Left ventricle myocardium superior (tissue), 1 donor: ENCODE measurements at regions not wholly inside any gene's neighbourhood (a gene's known extent, or its start where the extent isn't known, plus 50 kb on each side); places are given as distances from the start of the nearest gene placed in this dataset.

Experiments
- ATAC-seq: fragments of 200-7000 bp; cut with Tn5 transposase; one replicate; pipeline ENCODE4 v1.9.1; 2020; ENCODE audit warnings: mild to moderate bottlenecking, moderate library complexity
- DNase-seq: peaks from one replicate; pipeline ENCODE4 v3.0.0-alpha.2; 2020
- intact Hi-C: fragments of 100-400 bp; cut with micrococcal nuclease; formaldehyde crosslinking; loops from one replicate; pipeline ENCODE4 v1.11.0; 2022
- donor health status: DM: no; HTN: yes; CAD: no; lungs with severe emphysema.

DNA sequence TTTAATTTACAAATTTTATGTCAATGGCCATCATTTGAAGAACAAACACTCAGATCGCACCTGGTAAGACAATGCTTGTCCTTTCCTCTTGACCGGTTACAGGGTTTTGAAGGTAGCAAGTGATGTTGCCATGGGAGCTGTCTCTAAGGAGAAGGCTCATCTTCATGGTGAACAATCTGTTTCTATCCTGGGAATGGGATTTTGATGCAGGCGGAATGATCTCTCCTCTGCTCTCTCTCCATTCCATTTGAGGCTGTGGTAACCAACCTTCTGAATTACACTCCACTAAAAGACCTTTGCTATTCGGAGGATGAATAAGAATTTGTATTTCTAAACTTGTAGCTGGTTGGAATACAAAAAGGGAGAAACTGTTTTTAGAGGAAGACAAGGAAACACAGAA, 57.9 kb upstream of the SLC5A9 start:
- intact Hi-C loops, result no loop called here
- DNase-seq (no peak), ATAC-seq (no peak)

GRCh38 chr1:48160486-48161132, 61.9 kb upstream of the SLC5A9 start:
- peak; percentile 69 for ATAC-seq
- DNase-seq, result no peak
- intact Hi-C loops, result no loop called here

DNA sequence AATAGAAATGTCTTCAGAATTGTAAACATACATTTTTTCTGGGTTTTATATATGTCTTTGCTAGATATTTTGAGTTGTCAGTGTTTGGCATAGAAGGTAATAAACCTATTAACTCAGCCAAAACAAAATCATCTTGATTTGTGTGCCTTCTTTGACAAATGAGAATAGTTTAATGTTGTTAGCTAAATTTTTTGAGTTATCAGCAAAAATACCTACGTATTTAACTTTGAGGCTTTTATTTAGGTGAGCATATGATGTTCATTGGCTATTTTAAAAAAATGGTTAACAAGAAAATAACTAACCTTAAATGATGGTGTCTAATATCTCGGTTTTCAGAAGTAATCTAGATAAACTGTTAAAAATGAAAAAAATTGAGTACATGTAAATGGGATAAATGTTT, 83.2 kb upstream of the SLC5A9 start:
- DNase-seq, result no peak
- ATAC-seq, result no peak
- intact Hi-C loops, result no loop called here

GRCh38 chr1:48127735-48128685, 94.5 kb upstream of the SLC5A9 start:
- intact Hi-C loops, result no loop called here
- ATAC-seq (no peak), DNase-seq (no peak)

DNA sequence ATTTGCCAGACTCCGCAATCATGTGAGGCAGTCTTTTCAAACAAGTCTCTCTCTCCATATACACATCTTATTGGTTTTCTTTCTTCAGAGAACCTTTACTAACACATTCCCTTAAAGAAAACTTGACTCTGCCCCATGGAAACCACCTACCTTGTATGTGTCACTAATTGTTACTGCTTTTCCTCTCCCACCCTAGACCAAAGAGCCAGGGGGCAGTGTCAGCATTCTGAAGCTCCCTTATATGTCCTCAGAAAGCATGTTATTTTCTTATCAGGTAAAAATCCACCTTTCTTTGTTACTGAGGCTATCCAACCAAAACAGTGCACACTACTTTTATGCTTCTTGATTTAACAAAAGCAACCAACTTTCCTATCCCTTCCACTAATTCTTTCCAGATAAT, 98.9 kb upstream of the SLC5A9 start:
- intact Hi-C loops, result no loop called here
- no peak for ATAC-seq
- DNase-seq, result no peak

GRCh38 chr1:48121955-48122354, 100.6 kb upstream of the SLC5A9 start:
- ATAC-seq, result no peak
- no peak for DNase-seq
- intact Hi-C loops, result no loop called here

DNA sequence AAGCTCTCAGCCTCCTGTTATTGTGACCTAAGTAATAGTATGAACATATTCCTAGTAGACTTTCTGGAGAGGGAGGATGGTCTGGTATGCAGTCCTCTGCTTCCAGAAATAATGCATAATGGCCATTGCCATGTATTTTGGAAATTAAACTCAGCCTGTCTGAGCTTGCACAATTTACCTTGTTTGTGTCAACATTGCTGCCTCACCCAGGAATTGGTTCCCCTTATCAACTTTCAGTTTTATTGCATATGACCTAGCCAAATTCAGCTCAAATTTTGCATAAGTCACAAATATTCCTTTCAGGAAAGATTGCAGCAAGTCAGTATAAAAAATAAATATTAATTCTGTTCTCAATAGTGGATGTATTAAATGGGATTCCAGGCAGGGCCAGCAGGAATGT, 101.9 kb upstream of the SLC5A9 start:
- intact Hi-C loops, result no loop called here
- DNase-seq (no peak), ATAC-seq (no peak)

DNA sequence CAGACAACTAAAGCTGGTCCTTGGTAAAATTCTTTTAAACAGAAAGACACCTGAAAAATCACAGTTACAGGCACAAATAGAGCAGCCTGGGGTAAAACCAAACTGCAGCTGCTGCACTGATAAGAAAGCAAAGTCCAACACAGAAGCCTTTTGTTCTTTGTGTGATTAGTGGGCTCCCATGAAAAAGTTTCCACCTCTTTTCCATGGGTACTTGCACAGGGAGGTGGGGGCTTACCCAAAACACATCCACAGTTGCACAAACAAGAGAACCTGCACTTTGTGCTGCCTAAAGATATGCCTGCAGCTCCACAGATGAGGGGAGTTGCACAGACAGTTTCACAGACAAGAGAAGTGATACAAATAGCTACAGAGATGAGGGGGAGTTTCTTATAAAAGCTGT, 106.7 kb upstream of the SLC5A9 start:
- no peak for ATAC-seq
- intact Hi-C loops, result no loop called here
- DNase-seq, result no peak

GRCh38 chr1:48114596-48115382, 107.7 kb upstream of the SLC5A9 start:
- intact Hi-C loops, result no loop called here
- ATAC-seq (no peak), DNase-seq (no peak)

GRCh38 chr1:48109390-48110013, 112.3 kb upstream of the TRABD2B start:
- DNase-seq (no peak), ATAC-seq (peak; percentile 45)
- intact Hi-C loops, result loop anchor here (1.0 to 10.0 kb wide), 2 partner anchors 93 to 585 kb away; no protein-coding TSS in a partner anchor

DNA sequence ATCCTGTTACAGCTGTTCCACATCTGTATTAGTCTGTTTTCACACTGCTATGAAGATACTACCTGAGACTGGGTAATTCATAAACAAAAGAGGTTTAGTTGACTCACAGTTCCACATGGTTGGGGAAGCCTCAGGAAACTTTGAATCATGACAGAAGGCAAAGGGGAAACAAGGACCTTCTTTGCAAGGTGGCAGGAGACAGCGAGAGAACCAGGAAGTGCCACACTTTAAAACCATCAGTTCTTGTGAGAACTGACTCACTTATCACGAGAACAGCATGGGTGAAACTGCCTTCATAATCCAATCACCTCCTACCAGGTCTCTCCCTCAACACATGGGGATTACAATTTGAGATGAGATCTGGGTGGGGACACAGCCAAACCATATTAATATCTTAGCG, 110.3 kb upstream of the TRABD2B start:
- intact Hi-C loops, result loop anchor here (10.0 kb wide), 1 partner anchor 587 kb away; no protein-coding TSS in a partner anchor
- no peak for ATAC-seq

DNA sequence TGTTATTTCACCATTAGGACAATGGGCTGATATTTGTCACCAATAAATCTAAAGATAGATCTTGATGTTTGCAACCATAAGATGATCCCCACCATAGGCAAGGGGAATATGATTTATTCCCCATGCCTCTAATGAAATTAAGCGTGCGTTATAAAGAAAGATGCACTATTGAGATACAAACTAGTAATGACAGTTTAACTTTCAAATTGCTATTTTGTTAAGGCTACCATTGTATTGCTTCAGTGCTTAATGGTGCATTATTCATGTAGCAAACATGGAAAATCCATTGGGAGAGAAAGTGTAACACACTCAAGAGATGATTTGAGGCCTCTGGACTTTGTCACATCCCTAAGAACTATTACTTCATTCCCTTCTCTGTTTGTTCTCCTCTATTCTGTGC, 108.9 kb upstream of the TRABD2B start:
- DNase-seq, result no peak
- no peak for ATAC-seq
- intact Hi-C loops, result loop anchor here (10.0 kb wide), 1 partner anchor 589 kb away; no protein-coding TSS in a partner anchor

More for the DNA sequence above, 110.3 kb upstream of the TRABD2B start:
- DNase-seq, result no peak

- intact Hi-C loops, result loop anchor here (10.0 kb wide), 1 partner anchor 590 kb away; no protein-coding TSS in a partner anchor
- ATAC-seq, result no peak
- DNase-seq, result no peak
Observed at GRCh38 chr1:48105165-48105564, 108.0 kb upstream of the TRABD2B start.

- ATAC-seq (no peak), DNase-seq (no peak)
- intact Hi-C loops, result loop anchor here (10.0 kb wide), 1 partner anchor 591 kb away; no protein-coding TSS in a partner anchor
Observed at GRCh38 chr1:48103495-48103894, 106.3 kb upstream of the TRABD2B start.

- intact Hi-C loops, result loop anchor here (10.0 kb wide), 1 partner anchor 592 kb away; no protein-coding TSS in a partner anchor
- DNase-seq, result no peak
- no peak for ATAC-seq
Observed at GRCh38 chr1:48102766-48103165, 105.6 kb upstream of the TRABD2B start.

DNA sequence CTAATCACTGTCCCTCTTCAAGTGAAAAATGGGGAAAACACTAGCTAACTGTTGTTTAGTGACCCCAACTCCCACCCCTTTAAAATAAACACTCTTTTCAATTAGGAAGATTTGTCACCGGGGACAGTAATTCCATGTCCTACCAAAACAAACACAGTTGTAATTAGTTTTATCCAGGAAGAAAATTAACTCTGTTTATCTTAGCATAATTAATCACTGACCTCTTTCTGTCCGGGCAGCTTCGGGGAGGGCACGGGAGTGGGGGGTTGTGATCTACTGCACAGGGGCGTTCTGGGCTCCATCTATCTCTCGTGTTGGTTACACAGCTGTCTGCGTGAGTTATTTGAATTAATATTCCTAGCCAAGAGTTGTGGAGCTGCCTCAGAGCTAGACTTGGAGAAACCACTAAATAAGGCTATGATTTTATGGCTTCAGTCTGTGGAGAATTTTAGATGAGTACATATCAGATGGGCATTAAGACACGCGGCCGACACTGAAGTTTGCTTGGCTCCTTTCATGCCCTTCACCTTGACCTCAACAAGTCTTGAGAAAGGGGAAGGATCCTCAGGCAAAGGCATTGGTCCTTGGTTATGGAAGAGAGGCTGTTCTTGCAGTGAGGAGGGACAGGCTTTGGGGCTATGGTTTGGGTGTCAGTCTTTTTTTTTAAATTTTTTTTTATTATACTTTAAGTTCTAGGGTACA, 102.0 kb upstream of the TRABD2B start:
- no peak for DNase-seq
- intact Hi-C loops, result no loop called here
- ATAC-seq, result no peak

- DNase-seq (peak; percentile 63), ATAC-seq (peak; percentile 60)
- intact Hi-C loops, result no loop called here
Observed at GRCh38 chr1:48093696-48094528, 96.7 kb upstream of the TRABD2B start.

- ATAC-seq (no peak), DNase-seq (no peak)
- intact Hi-C loops, result no loop called here
Observed at GRCh38 chr1:48093147-48093546, 96.0 kb upstream of the TRABD2B start.
